Ishikawa (cell line): ENCODE measurements at regions not wholly inside any gene's neighbourhood (a gene's known extent, or its start where the extent isn't known, plus 50 kb on each side); places are given as distances from the start of the nearest gene placed in this dataset.

Experiments used
- CEBPB ChIP-seq: IDR thresholded peaks from 2 replicates; pipeline ENCODE4 v1.6.1; 2012
- CREB1 ChIP-seq: IDR thresholded peaks from 2 replicates; pipeline ENCODE4 v1.6.1; 2012; ENCODE audit warnings: low read depth
- EGR1 ChIP-seq: IDR thresholded peaks from 2 replicates; pipeline ENCODE4 v1.6.1; 2012
- EP300 ChIP-seq: IDR thresholded peaks from 2 replicates; pipeline ENCODE4 v1.6.1; 2012; ENCODE audit warnings: borderline replicate concordance
- FOXM1 ChIP-seq: IDR thresholded peaks from 2 replicates; pipeline ENCODE4 v1.6.1; 2012; ENCODE audit warnings: low read depth, borderline replicate concordance
- MAX ChIP-seq: IDR thresholded peaks from 2 replicates; pipeline ENCODE4 v1.6.1; 2012
- RAD21 ChIP-seq: IDR thresholded peaks from 2 replicates; pipeline ENCODE4 v1.6.1; 2012; ENCODE audit warnings: low read depth
- TAF1 ChIP-seq: IDR thresholded peaks from 2 replicates; pipeline ENCODE4 v1.6.1; 2012; ENCODE audit warnings: low read depth, mild to moderate bottlenecking
- TCF12 ChIP-seq: IDR thresholded peaks from 2 replicates; pipeline ENCODE4 v1.6.1; 2012; ENCODE audit warnings: low read depth
- TEAD4 ChIP-seq: IDR thresholded peaks from 2 replicates; pipeline ENCODE4 v1.6.1; 2012
- USF1 ChIP-seq: IDR thresholded peaks from 2 replicates; pipeline ENCODE4 v1.6.1; 2012
- YY1 ChIP-seq: IDR thresholded peaks from 2 replicates; pipeline ENCODE4 v1.6.1; 2012; ENCODE audit warnings: low read depth
- ZBTB7A ChIP-seq: IDR thresholded peaks from 2 replicates; pipeline ENCODE4 v1.6.1; 2012; ENCODE audit warnings: low read depth
- TF ChIP-seq, protein P1 (sequence below): IDR thresholded peaks from 2 replicates; pipeline ENCODE4 v1.6.1; 2012; ENCODE audit warnings: low read depth, mild to moderate bottlenecking

DNA sequence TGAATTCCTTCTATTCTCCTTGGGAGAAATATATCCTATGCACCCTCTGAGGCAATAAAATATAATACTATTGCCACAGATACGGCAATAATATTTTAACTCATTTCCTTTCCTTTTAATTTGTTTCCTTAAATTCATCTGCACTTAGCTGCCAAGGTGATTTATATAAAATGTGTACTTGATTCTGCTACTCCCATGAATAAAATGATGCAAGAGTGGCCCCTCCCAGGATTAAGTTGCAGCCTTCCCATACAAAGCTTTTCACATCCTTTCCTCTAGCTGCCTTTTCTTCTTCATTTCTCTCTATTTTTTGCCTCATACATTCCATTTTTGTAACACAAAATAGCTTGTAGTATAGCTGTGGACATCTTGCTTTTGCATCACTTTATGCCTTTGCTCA is 464.1 kb upstream of the ZEB2 start:
- no peak for TF ChIP-seq RAD21
- TF ChIP-seq YY1: no peak
- TF ChIP-seq CREB1: no peak
- TF ChIP-seq, protein P1, sequence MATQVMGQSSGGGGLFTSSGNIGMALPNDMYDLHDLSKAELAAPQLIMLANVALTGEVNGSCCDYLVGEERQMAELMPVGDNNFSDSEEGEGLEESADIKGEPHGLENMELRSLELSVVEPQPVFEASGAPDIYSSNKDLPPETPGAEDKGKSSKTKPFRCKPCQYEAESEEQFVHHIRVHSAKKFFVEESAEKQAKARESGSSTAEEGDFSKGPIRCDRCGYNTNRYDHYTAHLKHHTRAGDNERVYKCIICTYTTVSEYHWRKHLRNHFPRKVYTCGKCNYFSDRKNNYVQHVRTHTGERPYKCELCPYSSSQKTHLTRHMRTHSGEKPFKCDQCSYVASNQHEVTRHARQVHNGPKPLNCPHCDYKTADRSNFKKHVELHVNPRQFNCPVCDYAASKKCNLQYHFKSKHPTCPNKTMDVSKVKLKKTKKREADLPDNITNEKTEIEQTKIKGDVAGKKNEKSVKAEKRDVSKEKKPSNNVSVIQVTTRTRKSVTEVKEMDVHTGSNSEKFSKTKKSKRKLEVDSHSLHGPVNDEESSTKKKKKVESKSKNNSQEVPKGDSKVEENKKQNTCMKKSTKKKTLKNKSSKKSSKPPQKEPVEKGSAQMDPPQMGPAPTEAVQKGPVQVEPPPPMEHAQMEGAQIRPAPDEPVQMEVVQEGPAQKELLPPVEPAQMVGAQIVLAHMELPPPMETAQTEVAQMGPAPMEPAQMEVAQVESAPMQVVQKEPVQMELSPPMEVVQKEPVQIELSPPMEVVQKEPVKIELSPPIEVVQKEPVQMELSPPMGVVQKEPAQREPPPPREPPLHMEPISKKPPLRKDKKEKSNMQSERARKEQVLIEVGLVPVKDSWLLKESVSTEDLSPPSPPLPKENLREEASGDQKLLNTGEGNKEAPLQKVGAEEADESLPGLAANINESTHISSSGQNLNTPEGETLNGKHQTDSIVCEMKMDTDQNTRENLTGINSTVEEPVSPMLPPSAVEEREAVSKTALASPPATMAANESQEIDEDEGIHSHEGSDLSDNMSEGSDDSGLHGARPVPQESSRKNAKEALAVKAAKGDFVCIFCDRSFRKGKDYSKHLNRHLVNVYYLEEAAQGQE: no peak
- no peak for TF ChIP-seq EP300
- no peak for TF ChIP-seq TEAD4
- TF ChIP-seq CEBPB: no peak
- TF ChIP-seq TAF1: no peak
- TF ChIP-seq MAX: no peak
- no peak for TF ChIP-seq TCF12
- TF ChIP-seq FOXM1: no peak
- TF ChIP-seq USF1: no peak
- TF ChIP-seq EGR1: no peak
- TF ChIP-seq ZBTB7A: no peak
